Keratinocyte (primary cell): ENCODE measurements at regions not wholly inside any gene's neighbourhood (a gene's known extent, or its start where the extent isn't known, plus 50 kb on each side); places are given as distances from the start of the nearest gene placed in this dataset.

Experiments
- DNase-seq: peaks from one replicate; pipeline ENCODE4 v3.0.0-alpha.2; 2011; ENCODE audit warnings: low read depth, missing footprints, low spot score
- FAIRE-seq: peaks from 2 replicates; lab custom pipeline; 2011; peaks lifted over from hg19 to GRCh38; lab: Jason Lieb, UNC
- H2AFZ ChIP-seq: 2 replicates; pipeline ENCODE4 v1.6.0; 2012; ENCODE audit warnings: low read length, control low read depth, inconsistent platforms; ENCODE audit not compliant: control insufficient read depth
- H3K27ac ChIP-seq: 2 replicates; pipeline ENCODE4 v1.5.1; 2011; ENCODE audit warnings: low read length; ENCODE audit not compliant: control insufficient read depth, insufficient read depth
- H3K27me3 ChIP-seq: 3 replicates; pipeline ENCODE4 v1.6.0; 2011; ENCODE audit warnings: low read length; ENCODE audit not compliant: control insufficient read depth, insufficient read depth; ENCODE audit errors: extremely low read depth
- H3K36me3 ChIP-seq, 2 experiments: 2 replicates in 1 of 2; 3 replicates in 1 of 2; pipeline ENCODE4 v1.5.1; 2011; ENCODE audit warnings: low read length in 2 of 2, mild to moderate bottlenecking in 1 of 2; ENCODE audit not compliant: control insufficient read depth in 2 of 2, insufficient read depth in 2 of 2; ENCODE audit errors: extremely low read depth in 1 of 2
- H3K4me1 ChIP-seq: 3 replicates; pipeline ENCODE4 v1.5.1; 2011; ENCODE audit warnings: low read length; ENCODE audit not compliant: control insufficient read depth, insufficient read depth; ENCODE audit errors: extremely low read depth
- H3K4me2 ChIP-seq: 3 replicates; pipeline ENCODE4 v1.6.0; 2011; ENCODE audit warnings: low read depth, low read length; ENCODE audit not compliant: control insufficient read depth, insufficient read depth; ENCODE audit errors: extremely low read depth
- H3K4me3 ChIP-seq, 3 experiments: fragments of 200-600 bp in 1 of 3; sonication (generic) in 1 of 3; 2 replicates in 2 of 3; 3 replicates in 1 of 3; pipeline ENCODE4 v1.5.1; 2011 to 2016; ENCODE audit warnings: low read length in 3 of 3, mild to moderate bottlenecking in 3 of 3, control low read depth in 2 of 3, inconsistent platforms in 1 of 3, low read depth in 1 of 3, mixed read lengths in 1 of 3, mixed run types in 1 of 3, moderate library complexity in 1 of 3; ENCODE audit not compliant: control insufficient read depth in 2 of 3, insufficient read depth in 2 of 3; ENCODE audit errors: extremely low read depth in 1 of 3
- H3K79me2 ChIP-seq: 2 replicates; pipeline ENCODE4 v1.6.0; 2012; ENCODE audit warnings: low read length; ENCODE audit not compliant: control insufficient read depth, insufficient read depth
- H3K9ac ChIP-seq: 3 replicates; pipeline ENCODE4 v1.6.0; 2011; ENCODE audit warnings: low read length; ENCODE audit not compliant: control insufficient read depth, insufficient read depth; ENCODE audit errors: extremely low read depth
- H3K9me1 ChIP-seq: 3 replicates; pipeline ENCODE4 v1.6.0; 2011; ENCODE audit warnings: low read length; ENCODE audit not compliant: control insufficient read depth, insufficient read depth; ENCODE audit errors: extremely low read depth
- H3K9me3 ChIP-seq: 2 replicates; pipeline ENCODE4 v1.5.1; 2012; ENCODE audit warnings: low read depth, low read length; ENCODE audit not compliant: control insufficient read depth
- H4K20me1 ChIP-seq: 3 replicates; pipeline ENCODE4 v1.6.0; 2011; ENCODE audit warnings: low read length; ENCODE audit not compliant: control insufficient read depth, insufficient read depth; ENCODE audit errors: extremely low read depth
- CTCF ChIP-seq, 3 experiments: IDR thresholded peaks in 1 of 3; conservative IDR thresholded peaks in 1 of 3; optimal IDR thresholded peaks in 1 of 3; 2 replicates in 2 of 3; 3 replicates in 1 of 3; pipeline versions ENCODE3 to v1.5.1; 2011; ENCODE audit warnings: low read length in 3 of 3, mild to moderate bottlenecking in 3 of 3, moderate library complexity in 2 of 3, control low read depth in 1 of 3, inconsistent platforms in 1 of 3; ENCODE audit not compliant: insufficient read depth in 2 of 3; ENCODE audit errors: extremely low read depth in 1 of 3
- EZH2 ChIP-seq: IDR thresholded peaks from one replicate; pipeline ENCODE4 v1.6.1; 2012; ENCODE audit warnings: inconsistent platforms, mild to moderate bottlenecking, low read length, moderate library complexity
- dilution Hi-C: fragments of 300-500 bp; cut with MboI; formaldehyde crosslinking; loops from one replicate; pipeline ENCODE4 v1.7.0; 2020; ENCODE audit warnings: low sequenced_read_pairs; ENCODE audit not compliant: extremely low pct_ligation_motif_present

GRCh38 chrX:138853936-138854335 lies 142.4 kb upstream of the FGF13 start:
- H3K79me2 ChIP-seq: no peaks in the 10 kb centered on the region
- DNase-seq: no peak
- no peak for FAIRE-seq
- H3K9me3 ChIP-seq: no peaks in the 10 kb centered on the region
- dilution Hi-C loops: no loop called here
- no peak overlapping the region for H3K4me2 ChIP-seq
- no peak overlapping the region for H3K27ac ChIP-seq
- H3K4me1 ChIP-seq: no peaks in the 10 kb centered on the region
- H3K9ac ChIP-seq: no peak overlapping the region
- no peaks in the 10 kb centered on the region for H3K9me1 ChIP-seq
- H3K4me3 ChIP-seq: no peak overlapping the region
- TF ChIP-seq EZH2: no peak
- TF ChIP-seq CTCF (optimal IDR thresholded peaks at IDR 0.05 in 1 of 3, IDR thresholded peaks at IDR 0.05 in 1 of 3, conservative IDR thresholded peaks at IDR 0.05 in 1 of 3; ENCODE audit: extremely low read depth in 1 of 3, insufficient read depth in 2 of 3, low read length in 3 of 3): no peak
- H3K27me3 ChIP-seq: no peaks in the 10 kb centered on the region
- H3K36me3 ChIP-seq: no peaks in the 10 kb centered on the region
- no peaks in the 10 kb centered on the region for H4K20me1 ChIP-seq
- no peak overlapping the region for H2AFZ ChIP-seq

DNA sequence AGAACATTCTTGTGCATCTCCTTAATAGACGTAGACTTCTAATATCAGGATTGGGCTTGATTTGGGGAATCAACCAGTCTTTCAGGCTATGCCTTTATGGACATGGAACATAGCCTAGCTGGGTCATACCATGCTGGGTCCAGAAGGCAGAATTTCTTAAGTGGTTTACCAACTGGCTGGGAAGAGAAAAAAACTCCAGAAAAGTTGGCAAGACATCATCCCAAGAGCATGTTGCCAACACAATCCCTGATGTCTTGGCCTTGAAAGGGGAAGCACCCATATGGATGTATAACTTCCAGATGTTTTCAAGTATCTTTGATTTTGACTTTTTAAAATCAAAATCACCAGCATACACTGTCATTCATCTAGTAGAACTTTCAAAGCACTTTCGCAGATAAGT lies 138.0 kb upstream of the FGF13 start:
- dilution Hi-C loops: no loop called here

More for the DNA sequence above, 138.0 kb upstream of the FGF13 start:
- Histone ChIP-seq H3K4me2 (no peak overlapping the region), H3K9me3 (no peaks in the 10 kb centered on the region), H3K79me2 (no peaks in the 10 kb centered on the region), H3K27ac (no peak overlapping the region), H3K4me3 (no peak overlapping the region), H2AFZ (no peak overlapping the region), H3K9me1 (no peaks in the 10 kb centered on the region), H3K27me3 (no peaks in the 10 kb centered on the region), H3K9ac (no peak overlapping the region), H3K36me3 (no peaks in the 10 kb centered on the region), H3K4me1 (no peaks in the 10 kb centered on the region), H4K20me1 (no peaks in the 10 kb centered on the region)
- no peak for TF ChIP-seq CTCF (optimal IDR thresholded peaks at IDR 0.05 in 1 of 3, IDR thresholded peaks at IDR 0.05 in 1 of 3, conservative IDR thresholded peaks at IDR 0.05 in 1 of 3; ENCODE audit: extremely low read depth in 1 of 3, insufficient read depth in 2 of 3, low read length in 3 of 3)
- TF ChIP-seq EZH2: no peak
- FAIRE-seq (no peak), DNase-seq (no peak)
